SK-N-SH treated with all-trans-retinoic acid at 6 μM for 48 hours (cell line): ENCODE measurements at regions not wholly inside any gene's neighbourhood (a gene's known extent, or its start where the extent isn't known, plus 50 kb on each side); places are given as distances from the start of the nearest gene placed in this dataset.

ENCODE experiments used
- CREB5 ChIP-seq: fragments of 250-450 bp; sonication (Bioruptor Pico); IDR thresholded peaks from 2 replicates; pipeline ENCODE4 v1.5.1; 2020; ENCODE audit warnings: low read depth, mild to moderate bottlenecking, moderate library complexity
- CSDC2 ChIP-seq: fragments of 250-450 bp; sonication (Bioruptor Pico); IDR thresholded peaks from 2 replicates; pipeline ENCODE4 v1.5.0; 2020; ENCODE audit warnings: mild to moderate bottlenecking, moderate library complexity
- CSRNP3 ChIP-seq: fragments of 250-450 bp; sonication (Bioruptor Pico); IDR thresholded peaks from 2 replicates; pipeline ENCODE4 v1.5.1; 2021; ENCODE audit warnings: mild to moderate bottlenecking, moderate library complexity
- ESRRG ChIP-seq: fragments of 250-450 bp; sonication (Bioruptor Pico); IDR thresholded peaks from 2 replicates; pipeline ENCODE4 v1.6.1; 2021; ENCODE audit warnings: mild to moderate bottlenecking
- PPARA ChIP-seq: fragments of 250-450 bp; sonication (Bioruptor Pico); IDR thresholded peaks from 2 replicates; pipeline ENCODE4 v1.5.0; 2020; ENCODE audit warnings: mild to moderate bottlenecking, borderline replicate concordance
- RARB ChIP-seq: fragments of 250-450 bp; sonication (Bioruptor Pico); IDR thresholded peaks from 2 replicates; pipeline ENCODE4 v1.8.0; 2021; ENCODE audit warnings: mild to moderate bottlenecking, moderate library complexity
- ZC3H10 ChIP-seq: fragments of 250-450 bp; sonication (Bioruptor Pico); IDR thresholded peaks from 2 replicates; pipeline ENCODE4 v1.5.1; 2021; ENCODE audit warnings: mild to moderate bottlenecking, moderate library complexity
- ZFP30 ChIP-seq: fragments of 450-650 bp; formaldehyde crosslinking; IDR thresholded peaks from 2 replicates; pipeline ENCODE4 v1.5.0; 2022; ENCODE audit warnings: mild to moderate bottlenecking, moderate library complexity
- ZNF565 ChIP-seq: fragments of 450-650 bp; formaldehyde crosslinking; conservative IDR thresholded peaks from 2 replicates; pipeline ENCODE4 v1.5.0; 2020; ENCODE audit warnings: low read depth, mild to moderate bottlenecking, moderate library complexity

- TF ChIP-seq ESRRG, result no peak
- no peak for TF ChIP-seq ZNF565 (CRISPR knock-in tag)
- TF ChIP-seq CREB5 (CRISPR knock-in tag), result no peak
- TF ChIP-seq CSDC2 (CRISPR knock-in tag), result no peak
- TF ChIP-seq RARB (CRISPR knock-in tag), result no peak
- no peak for TF ChIP-seq CSRNP3 (CRISPR knock-in tag)
- TF ChIP-seq PPARA (CRISPR knock-in tag), result no peak
- no peak for TF ChIP-seq ZC3H10 (CRISPR knock-in tag)
- no peak for TF ChIP-seq ZFP30 (CRISPR knock-in tag)
Measured at GRCh38 chr15:36079021-36079420, 500.4 kb upstream of the CDIN1 start.
